DLD1 (cell line): ENCODE measurements at regions not wholly inside any gene's neighbourhood (a gene's known extent, or its start where the extent isn't known, plus 50 kb on each side); places are given as distances from the start of the nearest gene placed in this dataset.
"Not testable (repeated sequence)": the region's sequence is repeated elsewhere in the genome, so short reads cannot be mapped to it uniquely, and the experiment has no call there.

Experiments
- in situ Hi-C: cut with HindIII; loops from 2 replicates; pipeline ENCODE4 v1.10.0; 2017; ENCODE audit warnings: low sequenced_read_pairs

DNA sequence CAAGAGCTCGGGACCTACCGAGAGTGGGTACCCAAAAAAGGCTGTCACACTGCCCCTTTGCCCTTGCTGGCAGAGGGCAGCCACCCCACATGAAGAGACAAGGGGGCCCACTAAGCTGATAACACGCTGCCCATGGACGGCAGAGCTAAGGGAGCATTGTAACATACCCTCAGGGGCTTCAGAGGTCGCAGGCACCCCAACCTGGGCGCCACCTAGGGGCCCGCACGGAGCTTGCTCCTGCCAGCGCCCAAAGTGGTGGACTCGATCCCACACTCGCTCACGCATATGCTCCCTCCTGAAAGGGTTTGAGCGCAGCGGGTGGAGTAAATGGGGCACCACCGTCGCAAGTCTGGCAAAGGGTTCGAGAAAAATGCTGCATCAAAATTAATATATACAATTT is 975.4 kb downstream of the ZPLD1 start:
- in situ Hi-C loops: no loop called here

DNA sequence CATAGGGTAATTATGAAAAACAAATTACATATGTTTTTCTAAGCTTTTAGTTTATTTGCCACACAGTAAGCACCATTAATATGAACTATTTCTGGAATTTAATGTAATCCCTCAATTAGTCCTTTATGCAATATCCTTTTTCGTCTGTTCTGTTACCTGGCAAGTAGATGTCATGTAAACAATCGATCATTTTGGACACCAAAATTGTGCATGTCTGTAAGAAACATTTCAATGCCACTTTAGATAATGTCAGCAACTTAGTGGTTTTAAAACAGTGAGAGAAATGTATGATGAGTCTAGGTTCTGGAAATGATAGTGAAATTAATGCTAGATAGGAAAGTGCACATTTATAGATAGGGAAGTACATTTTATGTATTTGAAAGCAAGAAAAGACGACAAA is 986.6 kb downstream of the ZPLD1 start:
- in situ Hi-C loops: no loop called here

DNA sequence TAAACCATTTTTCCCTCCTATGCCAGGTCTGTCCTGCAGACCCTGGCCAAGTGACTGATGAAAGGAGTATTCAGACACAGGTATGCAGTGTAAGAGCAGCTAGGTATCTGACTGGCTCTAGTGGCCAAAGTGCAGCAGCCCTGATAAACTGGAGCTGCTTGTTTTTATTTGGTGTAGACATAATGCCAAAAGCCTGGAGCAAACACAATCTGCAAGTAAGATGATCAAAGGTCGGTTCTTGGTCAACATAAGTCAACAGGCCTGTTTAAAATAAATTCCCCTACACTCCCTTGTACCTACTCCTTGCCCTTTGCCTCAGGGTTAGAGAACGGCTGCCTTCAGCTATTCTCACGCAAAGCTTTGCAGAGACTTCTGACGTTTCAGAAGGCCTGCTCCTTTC is 1003.1 kb downstream of the ZPLD1 start:
- in situ Hi-C loops: no loop called here

DNA sequence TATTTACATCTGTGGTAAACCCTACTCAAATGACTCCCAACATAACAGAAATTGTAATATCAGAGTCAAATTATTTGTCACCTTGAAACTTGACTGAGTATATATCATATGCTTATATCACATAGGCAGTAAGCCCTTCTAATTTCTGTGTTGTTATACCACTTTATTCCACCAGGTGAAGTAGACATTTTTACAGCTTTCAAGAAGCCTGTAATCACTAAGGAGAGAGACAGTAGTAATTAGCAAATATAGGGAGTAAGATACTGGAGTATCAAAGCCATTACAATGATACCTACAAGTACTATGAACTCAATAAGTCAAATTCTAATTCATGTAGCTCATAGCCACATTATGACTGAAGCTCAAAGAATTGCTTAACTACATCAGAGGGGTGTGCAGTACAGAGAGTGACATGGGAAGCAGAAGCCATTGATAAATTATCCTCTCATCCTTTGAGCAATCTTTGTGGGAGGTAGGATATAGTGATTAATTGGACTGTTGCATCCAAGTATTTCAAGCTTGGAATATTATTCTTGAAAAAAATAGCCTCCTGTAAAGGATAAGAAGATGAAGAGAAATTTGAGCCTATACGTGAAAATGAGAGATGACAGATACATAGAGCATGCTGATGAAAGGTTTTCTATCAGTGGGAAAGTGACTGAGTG is 1005.9 kb downstream of the ZPLD1 start:
- in situ Hi-C loops: no loop called here

DNA sequence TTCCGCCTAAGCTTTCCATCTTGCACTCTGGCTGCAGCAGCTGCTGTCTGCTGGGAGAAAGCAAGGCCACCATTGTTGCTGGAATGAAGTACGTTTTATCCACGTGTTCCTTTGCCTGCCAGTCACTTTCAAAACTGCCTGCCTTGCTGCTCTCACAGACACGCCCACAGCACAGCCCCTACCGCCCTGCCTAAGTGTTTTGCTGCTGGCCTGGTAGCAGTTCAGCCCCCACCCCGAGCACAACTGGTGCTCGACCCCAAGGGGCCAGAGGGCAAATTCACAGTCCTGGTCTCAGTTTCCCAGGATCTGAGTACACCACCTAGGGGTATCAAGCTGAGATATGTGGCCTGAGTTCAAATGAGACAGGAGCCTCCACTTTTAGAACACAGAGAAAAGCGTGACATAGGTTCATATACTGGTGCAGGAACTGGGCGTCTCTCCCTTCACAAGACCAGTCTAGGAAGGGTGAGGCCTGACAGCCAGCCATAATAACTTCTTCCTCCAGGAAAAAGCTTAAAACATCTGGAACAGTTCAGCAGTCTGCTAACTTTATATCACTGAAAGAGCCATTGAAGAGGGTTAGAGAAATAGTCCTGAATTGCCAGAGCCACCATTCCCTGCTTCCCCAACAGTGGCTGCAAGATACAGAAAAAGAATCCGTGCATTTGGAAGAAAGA is 1012.3 kb downstream of the ZPLD1 start:
- in situ Hi-C loops: no loop called here

DNA sequence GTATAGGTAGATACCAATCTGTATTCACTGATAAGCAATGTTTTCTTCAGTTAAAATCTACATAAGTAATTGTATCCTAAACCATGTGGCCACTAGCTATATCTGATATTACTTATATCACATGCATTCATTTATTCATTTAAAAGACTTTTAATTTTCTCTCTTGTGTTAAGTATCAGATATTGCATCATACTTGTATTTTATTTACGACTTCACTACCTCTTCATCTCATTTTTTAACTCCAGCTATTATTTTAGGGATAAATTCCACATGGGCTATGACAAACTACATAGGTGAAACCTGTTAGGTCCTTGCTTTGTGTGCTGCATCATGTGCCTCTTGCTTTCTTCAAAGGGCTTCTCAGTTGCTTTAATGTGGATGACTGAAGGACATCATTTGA is 1018.3 kb downstream of the ZPLD1 start:
- in situ Hi-C loops: no loop called here

DNA sequence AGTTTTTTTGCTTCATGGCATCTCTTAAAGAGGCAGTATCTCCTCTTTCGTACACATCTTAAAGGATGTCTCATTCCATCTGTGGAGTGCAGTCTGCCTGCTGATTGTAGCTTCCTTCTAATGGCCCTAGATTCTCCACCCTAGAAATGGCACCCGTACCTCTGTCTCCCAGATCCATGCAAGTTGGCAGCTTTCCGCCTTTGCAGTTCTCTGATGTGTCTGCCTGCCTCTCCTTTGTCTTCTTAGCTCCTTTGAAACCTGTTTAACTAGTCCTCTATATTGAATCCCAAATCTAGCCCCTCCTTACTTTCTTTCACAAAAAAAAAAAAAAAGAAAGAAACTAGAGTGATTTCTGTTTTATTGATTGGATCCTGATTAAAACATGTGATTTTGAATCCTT is 1025.0 kb downstream of the ZPLD1 start:
- in situ Hi-C loops: no loop called here

DNA sequence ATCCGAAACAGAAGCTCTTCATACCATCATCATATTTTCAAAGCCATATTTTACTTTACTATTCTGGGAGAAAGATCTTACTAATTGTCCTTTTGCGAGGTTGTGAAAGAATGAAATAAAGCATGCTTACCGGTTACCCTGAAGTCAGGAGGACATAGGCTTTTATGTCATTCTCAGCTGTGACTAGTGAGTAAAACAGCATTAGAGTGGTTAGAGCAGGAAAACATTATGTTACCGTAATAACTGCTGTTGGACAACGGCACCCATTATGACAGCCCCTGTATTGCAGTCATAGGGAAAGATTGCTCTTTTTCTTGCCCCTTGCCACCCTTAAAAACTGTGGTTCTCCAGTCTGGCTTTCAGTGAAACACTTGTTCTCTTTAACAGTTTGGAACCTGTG is 1035.7 kb downstream of the ZPLD1 start:
- in situ Hi-C loops: no loop called here

DNA sequence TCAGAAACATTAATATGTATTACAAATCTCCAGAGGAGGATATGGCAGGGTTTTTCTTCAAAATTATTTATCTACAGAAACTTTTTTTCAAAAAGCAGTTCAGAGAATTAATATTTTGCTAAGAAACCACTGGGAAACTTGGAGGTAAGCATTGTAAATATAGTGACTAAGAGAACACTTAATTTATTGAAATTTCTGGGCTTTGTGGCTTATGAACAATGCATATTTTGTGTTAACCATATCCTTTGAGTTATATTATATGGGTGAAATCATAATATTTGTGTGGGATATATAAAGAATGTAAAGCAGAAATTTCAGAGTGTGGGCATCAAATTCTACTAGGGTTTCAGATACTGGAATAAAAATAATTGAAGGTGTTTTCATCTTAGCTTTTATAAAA is 1059.2 kb downstream of the ZPLD1 start:
- in situ Hi-C loops: no loop called here

DNA sequence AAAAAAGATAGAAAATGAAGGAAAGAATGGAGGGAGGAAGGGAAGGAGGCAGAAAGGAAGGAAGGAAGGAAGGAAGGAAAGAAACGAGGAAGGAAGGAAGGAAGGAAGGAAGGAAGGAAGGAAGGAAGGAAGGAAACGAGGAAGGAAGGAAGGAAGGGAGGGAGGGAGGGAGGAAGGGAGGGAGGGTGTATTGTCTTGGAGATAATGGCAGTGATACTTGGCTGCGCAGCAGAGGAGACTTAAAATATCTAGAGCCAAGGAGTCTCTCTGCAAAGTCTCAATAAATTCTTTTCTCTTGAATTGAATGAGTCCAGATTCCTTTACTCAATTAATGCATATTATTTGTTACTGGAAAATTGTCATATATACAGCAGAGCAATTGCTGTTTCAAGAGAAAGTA is 1059.7 kb downstream of the ZPLD1 start:
- in situ Hi-C loops: no loop called here

DNA sequence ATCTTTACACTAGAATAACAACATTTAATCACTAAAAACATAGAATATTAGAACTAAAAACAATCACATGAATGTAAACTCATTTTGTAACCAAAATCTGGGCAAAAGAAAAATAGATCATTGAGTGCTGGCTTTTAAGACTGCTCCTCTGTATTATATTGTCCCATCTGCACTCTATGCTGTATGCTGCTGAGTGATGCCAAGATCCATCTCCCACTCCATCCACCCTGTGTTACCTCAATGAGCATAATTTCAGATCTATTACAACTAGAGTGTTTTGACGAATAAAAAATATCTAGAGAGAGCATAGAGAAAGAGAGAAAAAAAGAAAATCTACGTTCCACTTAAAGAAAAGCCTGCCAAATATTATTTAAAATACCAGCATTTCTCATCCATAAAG is 1060.4 kb downstream of the ZPLD1 start:
- in situ Hi-C loops: no loop called here

DNA sequence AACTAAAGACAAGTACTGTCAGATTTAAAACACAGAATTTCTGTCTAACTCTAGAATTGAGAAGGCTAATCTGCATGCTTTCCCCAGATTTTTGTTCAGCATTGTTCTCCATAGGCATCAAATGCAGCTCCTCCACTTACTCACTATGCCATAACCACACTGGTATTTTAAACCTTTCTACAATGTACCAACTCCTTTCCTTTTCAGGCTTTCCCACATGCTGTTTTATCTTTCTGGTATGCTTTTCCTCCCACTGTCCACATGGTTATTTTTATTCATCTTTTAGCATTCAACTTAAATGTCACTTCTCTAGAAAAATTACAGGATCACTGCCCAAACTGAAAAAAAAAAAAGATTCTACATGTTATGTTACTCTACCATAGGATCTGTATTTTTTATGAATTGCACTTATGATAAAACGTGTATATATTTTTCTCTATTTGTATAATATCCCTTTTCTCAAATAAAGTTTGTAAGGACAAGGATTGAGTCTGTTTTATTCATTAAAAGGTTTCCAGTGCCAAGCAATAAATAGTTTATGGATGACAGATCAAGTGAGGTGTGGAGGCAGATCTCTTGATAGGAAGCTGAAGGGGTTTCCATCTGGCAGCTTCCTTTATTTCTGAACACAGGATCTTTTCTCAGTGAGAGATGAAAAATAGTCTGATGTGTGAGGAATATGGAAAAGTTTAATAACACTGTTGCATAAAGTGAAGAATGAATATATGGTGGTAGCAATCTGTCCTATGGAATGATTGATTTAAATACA is 1064.5 kb downstream of the ZPLD1 start:
- in situ Hi-C loops: no loop called here

DNA sequence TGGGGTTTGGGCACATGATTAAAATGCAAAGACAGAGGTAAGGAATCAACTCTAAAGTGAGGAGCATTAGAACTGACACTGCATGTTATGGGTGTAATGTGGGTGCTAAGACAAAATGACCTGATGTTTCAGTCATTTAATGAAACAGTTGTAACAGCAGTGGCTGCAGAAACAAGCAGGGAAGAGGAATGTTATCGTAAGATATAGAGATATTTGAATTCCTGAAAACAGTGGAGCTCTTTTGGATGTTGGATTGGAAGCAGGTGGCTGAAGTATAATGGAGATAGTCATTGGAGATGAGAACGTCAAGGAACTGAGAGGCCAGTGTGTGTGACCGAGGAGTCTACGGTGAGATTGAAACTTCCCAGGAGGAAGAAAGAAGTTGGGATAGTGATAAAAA is 1065.2 kb downstream of the ZPLD1 start:
- in situ Hi-C loops: no loop called here

DNA sequence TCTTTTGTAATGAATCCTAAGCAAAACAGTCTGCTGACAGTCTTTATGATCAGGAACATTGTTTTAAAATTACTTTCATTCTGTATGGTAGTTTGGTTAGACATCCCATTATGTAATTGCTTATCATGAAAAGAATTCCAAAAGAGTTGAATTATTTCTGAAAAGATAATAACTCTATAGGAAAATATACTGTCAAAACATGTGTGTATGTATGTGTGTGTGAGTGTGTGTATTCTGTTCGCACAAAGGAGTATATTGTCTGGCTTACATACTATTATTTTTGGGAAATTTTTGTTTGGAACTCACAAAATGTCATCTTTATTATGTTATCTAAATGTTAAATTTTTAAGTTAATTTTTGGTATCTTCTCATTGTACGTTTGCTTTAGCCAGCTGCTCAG is 1075.9 kb downstream of the ZPLD1 start:
- in situ Hi-C loops: no loop called here

DNA sequence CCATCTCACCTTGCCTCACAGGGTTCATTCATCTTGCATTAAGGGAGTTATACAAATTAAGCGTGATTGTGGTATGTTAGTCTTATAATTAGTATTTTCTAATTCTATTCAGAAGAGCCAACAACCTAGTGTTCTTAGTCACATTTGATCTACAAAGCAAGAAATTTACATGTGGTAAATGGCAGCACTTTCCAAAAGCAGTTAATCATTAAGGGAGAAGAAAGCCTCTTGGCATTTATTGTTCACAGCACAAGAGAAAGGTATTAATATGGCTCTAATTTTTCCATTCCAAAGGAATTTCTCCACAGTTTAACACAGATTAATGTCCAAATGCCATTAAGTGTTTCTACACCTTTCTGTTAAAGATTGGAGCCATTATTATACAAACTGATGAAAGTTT is 1077.1 kb downstream of the ZPLD1 start:
- in situ Hi-C loops: no loop called here

DNA sequence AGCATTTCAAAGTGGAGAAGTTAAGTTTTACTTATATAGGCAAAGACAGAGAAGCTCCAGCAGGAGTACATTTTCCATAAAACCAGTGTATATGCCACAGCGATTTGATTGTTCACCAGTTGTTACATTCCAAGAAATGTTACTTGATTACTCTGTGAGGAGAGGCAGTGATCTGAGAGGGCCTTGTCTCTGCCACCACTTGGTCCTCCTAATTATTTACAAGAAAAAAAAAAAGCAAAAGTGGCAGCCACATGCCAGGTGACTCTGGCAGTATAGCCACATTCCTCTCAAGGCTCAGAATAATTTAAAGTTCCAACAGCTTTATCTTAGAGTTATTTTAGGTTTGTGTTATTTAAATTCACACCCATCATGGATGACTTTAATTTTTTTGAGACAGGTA is 1077.8 kb downstream of the ZPLD1 start:
- in situ Hi-C loops: no loop called here

DNA sequence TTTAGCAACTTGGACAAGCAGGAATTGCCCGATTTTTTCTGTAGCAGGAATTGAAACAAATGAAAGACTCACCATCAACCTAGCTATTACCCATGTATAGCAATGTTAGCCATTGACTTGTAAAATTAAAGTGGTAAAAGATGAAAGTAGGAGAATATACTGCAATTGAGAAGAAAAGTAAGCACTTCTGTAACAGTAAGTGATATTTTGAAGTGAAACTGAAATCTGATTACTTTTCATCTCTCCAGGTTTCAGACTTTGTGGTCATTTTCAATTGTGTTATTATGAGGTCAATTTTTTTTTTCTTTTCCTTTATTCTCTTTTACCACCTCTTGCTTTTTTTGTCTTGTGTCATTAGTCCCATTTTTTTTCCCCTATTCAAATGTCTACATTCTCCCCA is 1078.2 kb downstream of the ZPLD1 start:
- in situ Hi-C loops: no loop called here

DNA sequence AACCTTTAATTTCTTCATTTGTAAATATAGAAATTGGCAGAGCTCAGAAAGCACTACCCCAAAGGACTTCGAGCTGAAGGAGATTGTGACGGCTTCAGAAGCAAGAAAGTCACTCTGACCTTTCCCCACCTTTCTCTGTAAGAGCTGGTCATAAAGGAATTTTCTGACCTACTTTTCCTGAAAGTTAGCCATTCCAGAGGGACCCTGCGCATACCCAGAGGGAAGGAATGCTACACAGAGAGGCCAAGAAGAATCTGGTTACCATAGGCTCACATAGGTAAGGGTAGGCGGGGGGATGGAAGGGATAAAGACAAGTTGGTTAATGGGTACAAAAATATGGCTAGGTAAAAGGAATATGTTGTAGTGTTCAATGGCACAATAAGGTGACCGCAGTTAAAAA is 1080.3 kb downstream of the ZPLD1 start:
- in situ Hi-C loops: no loop called here

DNA sequence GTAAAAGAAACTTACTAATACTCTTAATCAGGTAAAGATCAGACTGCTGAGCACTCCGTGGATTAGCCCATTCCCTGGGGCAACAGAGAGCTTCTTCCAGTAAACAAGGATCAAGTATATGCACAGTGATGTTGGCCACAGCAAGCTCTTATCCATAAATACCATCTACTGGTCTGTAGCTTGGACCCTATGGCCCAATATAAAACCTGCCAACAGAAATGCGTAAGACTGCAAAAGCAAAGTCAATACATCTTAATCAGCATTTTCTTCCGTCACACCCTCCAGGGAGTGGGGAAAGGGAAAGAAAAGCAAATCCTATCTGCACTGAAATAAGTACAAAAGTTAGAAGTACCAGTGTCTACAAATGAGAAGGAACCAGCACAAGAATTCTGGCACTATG is 1082.1 kb downstream of the ZPLD1 start:
- in situ Hi-C loops: no loop called here

DNA sequence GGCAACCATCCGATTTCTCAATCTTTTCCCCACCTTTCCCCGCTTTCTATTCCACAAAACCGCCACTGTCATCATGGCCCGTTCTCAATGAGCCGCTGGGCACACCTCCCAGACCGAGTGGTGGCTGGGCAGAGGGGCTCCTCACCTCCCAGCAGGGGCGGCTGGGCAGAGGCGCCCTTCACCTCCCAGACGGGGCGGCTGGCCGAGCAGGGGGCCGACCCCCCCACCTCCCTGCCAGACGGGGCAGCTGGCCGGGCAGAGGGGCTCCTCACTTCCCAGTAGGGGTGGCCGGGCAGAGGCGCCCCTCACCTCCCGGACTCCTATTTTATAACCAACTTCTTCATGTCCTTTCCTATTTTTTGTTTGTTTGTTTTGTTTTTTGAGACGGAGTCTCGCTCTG is 1096.5 kb downstream of the ZPLD1 start:
- in situ Hi-C loops: not testable (repeated sequence)

DNA sequence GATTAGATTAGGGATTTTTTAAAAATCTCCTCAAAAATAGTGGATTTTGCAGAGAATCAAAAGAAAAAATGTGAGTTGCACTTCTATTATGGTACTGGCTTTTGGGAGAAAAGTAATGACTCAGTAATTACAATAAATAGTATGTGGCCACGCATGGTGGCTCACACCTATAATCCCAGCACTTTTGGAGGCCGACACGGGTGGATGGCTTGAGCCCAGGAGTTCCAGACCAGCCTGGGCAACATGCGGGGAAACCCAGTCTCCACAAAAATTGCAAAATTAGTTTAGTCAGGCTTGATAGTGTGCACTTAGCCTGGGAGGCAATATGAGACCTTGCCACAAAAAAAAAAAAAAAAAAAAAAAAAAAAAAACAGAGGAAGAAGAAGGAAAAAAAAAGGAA is 1098.2 kb downstream of the ZPLD1 start:
- in situ Hi-C loops: no loop called here

DNA sequence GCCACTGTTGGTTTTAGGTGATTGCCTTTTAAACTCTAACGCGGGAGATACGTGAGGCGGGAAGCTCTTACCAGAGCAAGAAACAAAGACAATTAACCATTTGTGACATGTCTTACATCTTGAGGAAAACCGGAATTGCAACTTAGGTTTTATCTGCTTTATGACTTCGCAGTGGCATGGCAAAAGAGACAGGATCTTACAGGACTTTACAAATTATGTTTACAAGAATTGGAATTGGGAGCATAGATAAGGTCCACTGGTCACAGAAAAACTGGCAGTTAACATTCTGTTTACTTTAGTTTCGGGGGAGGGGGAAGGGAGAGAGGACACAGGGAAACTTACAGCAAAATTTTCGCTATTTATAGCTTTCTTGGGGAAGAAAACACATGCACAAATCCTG is 1119.6 kb downstream of the ZPLD1 start:
- in situ Hi-C loops: no loop called here
